Epidermal melanocyte (primary cell): ENCODE measurements at regions not wholly inside any gene's neighbourhood (a gene's known extent, or its start where the extent isn't known, plus 50 kb on each side); places are given as distances from the start of the nearest gene placed in this dataset.

Source experiments
- DNase-seq: peaks from one replicate; pipeline ENCODE4 v3.0.0; 2011; ENCODE audit warnings: low spot score; ENCODE audit not compliant: insufficient read length

DNA sequence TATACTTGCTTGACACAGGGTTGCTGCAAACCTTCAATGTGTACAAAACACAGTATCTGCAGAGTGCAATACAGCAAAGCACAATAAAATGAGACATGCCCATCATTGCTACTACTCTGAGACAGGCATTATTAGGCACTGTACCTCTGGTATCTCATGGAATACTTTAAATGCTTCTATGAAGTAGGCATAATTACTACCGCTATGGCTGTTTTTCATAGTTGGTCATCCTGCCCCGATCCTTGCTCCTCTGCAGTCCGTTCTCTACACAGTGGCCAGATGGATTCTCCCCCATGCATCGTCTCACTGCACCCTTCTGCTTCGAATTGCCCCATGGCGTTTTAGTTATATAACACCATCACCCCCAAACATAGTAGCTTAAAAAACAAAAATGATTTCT, 83.0 kb upstream of the UBL3 start:
- no peak for DNase-seq

DNA sequence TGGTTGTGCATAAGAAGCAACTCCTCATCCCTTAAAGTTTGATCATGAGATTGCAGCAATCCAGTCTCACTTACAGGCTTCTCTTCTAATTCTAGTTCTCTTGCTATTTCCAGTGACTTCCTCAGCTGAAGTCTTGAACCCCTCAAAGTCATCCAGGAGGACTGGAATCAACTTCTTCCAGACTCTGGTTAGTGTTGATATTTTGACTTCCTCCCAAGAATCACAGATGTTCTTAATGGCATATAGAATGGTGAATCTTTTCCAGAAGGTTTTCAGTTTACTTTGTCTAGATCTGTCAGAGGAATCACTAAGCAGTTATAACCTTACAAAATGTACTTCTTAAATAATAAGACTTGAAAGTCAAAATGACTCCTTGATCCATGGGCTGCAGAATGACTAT, 81.3 kb upstream of the UBL3 start:
- DNase-seq, result no peak

DNA sequence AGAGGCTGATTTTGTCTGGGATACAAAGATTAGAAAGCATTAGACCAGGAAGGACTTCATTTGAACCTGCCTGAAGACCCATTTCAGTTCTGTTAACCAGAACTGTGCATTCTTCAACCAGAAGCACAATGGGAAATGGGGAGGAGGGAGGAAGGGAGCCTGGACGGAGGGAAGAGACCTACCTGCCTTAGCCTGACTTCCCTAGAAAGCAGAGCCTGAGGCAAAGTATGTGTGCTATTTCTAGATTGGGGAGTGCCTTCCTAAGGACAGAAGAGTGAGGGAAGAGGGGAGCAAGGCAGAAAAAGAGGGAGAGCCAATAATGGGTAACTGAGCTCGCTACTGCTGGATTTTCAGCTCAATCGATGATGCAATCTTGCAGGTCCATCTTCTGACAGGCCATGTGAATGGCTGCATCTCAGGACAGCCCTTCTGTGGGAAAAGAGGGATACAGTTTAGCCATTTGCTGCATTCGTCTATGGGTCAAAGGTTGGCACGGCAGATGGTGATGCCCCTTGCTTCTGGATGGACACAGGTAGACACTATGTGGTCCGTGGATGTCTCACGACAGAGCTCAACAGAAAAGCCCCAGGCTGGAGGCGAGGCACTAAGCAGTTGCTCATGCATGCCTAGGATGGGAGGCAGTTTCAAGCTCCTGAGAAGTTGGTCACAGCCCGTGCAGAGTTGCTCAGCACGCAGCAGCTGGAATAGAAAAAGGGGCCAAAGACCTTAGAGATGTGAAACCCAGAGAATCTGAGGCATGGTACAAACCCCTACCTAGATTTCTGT, 78.8 kb upstream of the UBL3 start:
- DNase-seq, result no peak

DNA sequence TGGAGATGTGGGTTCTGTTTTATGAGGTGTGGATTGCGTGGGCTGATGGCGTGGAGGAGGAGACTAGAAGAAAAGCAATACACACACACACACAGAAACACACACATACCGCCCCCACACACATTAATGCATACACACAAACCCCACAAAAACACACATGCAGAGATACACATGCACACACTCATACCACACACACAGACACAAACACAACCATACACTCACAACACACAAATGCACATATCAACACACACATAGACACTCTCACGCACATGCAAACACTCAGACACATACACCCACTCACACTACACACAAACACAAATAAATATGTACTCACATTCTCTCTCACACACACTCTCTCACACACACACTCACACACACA, 75.7 kb upstream of the UBL3 start:
- DNase-seq, result no peak

DNA sequence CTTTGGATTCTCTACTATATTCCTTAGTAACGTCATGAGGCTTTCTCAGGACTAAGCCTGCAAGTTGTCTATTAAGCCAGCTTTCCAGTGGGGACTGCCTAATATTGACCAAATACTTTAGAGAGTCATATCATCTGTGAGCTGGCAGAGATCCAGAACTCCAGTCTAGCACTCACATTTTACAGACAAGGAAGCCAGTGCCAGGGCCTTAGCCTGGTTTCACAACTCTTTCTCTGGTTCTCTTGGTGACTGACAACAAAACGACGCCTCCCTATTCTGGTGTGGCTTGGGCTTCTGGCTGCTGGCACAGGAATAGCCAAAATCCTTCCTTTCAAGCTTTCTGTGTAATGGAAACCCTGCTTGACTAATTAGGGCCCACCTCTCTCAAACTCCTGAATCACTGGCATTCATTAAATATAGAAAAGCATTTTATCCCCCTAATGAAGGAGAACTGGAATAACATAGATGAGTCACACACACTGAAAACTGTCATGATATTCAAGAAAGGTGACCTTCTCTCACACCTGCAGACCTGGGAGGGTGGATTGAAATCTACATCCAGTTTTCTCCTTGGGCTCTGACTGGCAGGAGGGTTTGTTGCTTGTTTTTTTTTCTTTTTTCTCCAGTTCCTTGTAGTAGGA, 75.2 kb upstream of the UBL3 start:
- peak; percentile 63 for DNase-seq

DNA sequence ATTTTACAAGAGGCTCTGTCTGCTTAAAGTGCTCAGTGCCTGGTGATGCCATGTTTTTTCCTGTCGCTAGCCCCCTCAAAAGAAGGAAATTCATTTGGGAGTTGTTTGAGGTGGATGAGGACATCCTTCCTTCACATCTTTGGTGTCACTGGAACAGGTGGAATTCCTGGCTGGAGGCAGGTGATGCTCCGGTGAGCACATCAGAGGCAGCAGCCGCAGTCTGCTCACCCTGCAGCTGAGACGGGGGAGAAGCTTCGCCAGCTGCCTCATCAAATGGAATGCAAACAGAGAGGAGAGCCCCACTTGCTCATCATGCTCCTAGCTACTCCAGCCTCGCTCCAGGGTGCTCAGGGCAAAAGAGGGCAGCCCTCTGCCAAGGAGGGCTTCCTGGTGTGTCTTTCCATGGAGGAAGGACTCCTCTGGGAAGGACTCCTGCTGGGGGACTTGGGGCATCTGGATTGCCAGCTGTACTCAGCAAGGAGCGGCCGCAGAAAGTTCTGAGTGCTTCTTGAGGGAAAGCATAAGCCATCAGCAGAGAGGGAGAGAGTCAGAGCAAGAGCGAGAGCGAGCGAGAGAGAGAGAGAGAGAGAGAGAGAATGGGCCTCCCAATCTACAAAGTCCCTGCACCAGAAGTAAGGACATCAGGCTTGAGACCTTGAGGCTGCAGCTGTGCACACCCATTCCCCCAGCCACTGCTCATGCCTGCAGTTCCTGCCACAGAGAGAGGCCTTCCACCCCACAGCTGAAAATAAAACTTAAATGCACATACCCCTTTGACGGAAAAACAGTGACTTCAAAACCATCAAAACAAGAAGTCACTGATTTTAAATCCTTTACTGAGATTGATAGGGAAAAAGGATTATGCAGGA, 74.3 kb upstream of the UBL3 start:
- DNase-seq, result no peak

DNA sequence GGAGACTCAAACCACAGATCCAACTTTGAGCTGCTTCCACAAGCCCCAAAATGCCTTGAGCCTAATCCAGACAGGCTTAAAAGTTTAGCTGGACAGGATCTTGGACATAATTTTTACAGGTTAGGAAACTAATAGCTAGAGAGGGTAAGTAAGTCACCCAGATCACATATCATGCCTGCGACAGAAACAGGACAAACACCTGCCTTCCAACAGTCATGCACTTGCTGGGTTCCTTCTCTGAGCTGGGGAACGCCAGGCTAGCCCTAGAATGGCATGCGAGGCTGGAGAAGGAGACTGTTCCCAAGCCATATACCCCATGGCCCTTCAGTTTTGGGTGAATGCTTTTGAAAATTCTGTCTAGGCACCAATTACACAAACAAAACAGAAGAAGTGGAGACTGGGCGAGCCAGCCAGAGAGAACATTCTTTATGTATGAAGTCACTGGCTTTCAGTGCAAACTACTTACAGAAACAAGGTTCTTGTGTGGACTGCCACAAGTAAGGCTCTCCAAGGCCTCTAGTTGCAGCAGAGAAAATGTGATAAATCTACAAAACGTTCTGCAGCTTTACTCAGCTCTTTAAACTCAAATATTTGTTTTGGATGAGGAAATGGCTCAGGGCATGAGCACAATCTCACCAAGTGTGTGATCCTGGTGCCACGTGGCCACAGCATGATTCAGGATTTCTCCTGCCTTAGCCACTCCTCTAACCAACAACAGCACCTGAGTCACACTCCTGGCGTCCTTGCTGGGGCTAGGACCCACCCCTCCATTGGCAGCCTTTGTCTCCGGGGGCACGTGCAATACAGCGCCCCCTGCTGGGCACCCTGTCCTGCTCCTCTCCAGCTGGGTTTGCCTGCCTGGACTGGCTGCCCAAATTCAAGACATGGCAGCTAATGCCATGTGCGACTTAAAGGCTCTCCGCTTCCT, 73.4 kb upstream of the UBL3 start:
- DNase-seq, result peak; percentile 59

DNA sequence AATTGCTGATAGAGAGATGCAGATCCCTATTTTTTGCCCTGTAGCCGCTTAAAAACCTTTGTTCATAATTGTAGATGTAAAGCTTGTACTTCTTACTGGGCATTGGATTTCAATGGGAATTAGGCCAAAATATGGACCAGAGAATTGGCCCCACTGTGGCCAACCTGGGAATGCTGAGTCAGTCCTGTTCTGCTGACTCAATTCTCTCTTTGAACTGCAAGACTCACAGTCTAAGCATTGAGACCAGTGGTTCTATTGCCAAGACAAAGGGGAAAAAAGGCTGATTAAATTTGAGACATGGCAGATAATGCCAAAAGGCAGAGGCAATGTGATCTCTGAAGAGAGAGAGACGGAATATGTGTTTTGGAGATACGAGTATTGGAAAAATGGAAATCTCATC, 72.5 kb upstream of the UBL3 start:
- no peak for DNase-seq

DNA sequence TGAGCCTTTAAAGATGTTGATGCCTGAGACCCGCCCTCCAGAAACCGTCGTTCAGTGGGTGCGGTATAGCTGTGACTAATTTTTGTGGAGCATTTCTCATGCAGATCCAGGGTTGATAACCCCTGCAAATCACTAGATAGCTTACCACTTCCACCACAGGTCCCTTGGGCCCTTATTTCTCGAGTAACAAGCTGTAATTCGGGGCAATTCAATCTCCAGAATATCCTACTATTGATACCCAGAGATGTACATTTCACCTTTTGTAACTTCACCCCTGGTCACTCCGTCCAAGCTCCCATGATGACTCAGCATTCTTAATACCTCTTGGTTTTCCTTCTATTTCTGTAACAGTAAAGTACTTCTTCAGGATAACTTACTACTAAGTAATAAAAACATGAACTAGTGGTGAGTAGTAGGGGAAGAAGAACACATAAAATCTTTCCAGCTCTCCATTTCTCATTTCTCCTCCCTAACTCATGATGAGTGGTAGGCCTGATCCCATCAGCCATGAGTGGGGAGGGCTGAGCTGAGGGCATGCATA, 71.9 kb upstream of the UBL3 start:
- no peak for DNase-seq

DNA sequence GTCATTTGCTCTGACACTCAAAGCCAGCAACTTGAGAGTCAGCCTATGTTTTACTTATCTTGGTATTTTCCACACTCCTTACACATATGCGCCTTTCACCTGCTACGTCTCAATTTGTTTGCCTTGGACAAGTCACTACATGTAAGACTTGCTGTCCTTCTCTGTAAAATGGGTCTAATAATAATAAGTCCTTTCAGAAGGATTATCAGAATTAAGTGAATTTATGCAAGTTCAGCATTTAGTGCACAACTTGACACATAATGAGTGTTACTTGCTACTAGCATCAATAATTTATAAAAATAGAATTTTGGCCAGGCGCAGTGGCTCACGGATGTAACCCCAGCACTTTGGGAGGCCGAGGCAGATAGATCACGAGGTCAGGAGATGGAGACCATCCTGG, 71.1 kb upstream of the UBL3 start:
- no peak for DNase-seq

DNA sequence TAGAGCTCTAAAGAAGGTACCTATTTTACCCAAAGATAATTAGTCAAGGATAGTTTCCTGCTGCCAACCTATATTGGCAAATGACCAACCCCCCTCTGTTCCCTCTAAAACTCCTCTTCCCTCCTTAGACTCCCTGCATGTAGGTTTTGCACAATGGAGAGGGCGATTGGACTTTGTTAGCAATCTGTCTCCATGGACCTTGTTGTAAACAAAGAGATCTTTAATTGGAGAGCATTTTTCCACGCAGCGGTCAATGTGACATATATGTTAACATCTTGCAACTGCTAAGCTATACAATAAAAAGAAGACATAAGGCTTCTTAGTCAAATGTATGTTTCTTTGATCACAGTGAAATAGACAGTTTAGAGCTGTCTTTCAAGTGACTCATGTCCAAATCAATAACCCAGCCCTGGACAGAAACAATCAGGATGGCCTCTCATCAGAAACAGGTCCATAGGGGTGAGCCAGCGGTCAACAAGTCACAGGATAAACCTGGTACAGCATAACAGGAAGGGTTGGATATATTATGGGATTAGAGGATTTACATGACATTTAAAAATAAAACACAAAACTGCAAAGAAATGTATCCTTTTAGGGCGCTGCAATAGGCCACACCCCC, 69.7 kb upstream of the UBL3 start:
- DNase-seq, result no peak

DNA sequence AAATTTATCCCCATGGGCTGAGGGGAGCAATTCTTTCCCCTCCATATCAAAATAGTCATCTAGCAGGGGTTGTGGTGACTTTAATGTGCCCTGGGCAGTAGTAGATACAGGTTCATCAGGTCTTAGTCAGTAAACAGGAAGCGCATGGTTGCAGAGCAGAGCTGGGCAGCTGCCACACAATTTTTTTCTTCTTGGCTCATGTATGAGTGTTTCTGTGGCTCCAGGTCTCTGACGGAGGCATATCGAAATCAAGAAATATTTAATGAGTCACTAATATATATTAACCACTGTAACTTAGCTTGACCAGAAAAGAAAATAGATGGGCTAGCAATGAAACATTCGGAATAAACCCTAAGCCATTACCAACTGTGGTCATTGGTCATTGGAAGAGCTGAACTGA, 68.4 kb upstream of the UBL3 start:
- no peak for DNase-seq

DNA sequence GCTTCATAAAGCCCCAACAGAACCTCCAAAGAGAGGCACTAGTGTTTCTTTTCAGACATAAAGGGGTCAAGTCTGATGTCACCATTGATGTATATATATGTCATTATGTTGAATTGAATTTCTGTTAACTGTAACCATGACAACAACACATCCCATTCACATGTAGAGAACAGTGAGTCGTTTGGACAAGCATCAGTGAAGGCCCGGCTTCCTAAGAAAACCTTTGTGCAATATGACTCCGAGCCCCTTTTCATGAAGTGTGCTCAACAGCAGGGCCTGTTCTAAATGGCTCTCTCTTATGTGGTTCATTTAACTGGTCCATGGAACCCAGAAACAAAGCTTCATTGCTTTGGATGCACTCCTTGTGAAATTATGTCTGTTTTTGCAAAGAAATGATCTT, 67.2 kb upstream of the UBL3 start:
- no peak for DNase-seq

DNA sequence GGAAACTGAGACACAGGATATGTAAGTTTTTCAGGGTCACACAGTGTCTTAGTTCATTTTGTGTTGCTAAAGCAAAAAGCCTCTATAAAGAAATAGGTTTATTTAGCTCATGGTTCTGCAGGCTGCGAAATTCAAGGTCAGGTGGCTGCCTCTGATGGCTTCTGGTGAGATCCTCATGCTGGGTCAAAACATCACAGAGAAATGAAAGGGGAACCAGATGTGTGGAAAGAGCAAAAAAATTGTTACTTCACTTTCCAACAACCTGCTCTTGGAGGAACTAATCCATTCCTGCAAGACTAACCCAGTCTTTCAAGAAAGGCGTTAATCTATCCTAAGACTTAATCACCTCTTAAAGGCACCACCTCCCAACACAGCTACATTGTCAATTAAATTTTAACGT, 64.2 kb upstream of the UBL3 start:
- DNase-seq, result no peak

DNA sequence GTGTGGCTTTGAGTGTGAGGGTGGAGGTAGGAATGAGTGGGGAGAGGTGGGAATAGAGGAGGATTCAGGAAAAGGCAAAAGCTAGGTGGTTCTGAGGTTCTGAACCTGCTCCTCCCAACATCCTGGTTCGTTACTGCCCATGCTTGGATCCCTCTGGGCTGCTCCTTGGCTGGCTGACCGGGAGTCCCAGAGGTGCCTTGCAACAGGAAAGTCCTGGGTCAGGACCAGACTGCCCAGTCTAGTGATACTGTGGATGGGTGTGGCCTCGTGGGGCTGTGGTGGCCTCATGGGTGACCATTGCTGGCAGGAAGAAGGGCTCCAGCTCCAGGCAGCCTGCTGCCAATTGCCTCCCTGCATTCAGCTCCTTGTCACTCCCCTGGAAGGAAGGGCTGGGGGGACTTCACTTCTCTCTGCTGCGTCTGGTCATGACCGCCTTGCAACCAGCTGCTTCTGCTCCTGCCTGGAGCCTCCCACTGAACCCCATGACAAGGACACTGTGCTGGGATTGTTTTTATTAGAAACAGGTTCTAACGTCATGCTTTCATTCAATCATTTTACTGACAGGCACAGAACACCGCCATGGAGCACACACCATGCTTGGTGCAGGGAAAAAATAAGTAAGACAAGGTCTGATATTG, 61.5 kb upstream of the UBL3 start:
- no peak for DNase-seq

DNA sequence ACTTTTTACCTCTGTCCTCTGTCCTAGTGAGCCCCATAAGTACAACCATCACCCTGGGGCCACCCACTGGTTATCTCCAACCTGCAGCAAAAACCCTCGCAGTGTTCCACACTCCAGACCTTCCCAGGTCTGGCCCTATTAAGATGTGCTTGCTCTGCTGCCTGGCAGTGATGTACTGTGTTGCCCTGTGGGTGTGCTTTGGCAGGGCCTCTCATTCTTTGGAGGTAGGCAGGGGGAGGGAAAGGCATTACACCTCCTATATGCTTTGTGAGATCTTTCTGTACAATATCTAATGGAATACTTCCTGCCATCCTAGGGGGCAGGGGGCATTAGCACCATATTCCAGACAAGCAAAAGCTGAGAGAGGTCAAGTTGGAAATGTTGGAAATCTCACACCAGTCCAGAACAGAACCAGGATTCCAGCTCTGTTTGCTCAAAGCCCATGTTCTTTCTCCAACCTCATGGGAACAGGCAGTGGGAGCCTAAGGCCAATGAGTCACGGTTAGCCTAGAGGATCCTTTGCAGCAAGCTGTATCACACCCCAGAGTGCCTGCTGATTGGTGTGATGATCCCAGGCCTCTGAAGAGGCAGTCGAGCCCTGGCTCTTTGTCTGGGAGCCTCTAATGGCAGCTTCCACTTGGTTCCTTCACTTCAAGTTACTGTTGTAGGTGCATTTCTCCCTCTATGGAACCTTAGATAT, 59.7 kb upstream of the UBL3 start:
- no peak for DNase-seq

DNA sequence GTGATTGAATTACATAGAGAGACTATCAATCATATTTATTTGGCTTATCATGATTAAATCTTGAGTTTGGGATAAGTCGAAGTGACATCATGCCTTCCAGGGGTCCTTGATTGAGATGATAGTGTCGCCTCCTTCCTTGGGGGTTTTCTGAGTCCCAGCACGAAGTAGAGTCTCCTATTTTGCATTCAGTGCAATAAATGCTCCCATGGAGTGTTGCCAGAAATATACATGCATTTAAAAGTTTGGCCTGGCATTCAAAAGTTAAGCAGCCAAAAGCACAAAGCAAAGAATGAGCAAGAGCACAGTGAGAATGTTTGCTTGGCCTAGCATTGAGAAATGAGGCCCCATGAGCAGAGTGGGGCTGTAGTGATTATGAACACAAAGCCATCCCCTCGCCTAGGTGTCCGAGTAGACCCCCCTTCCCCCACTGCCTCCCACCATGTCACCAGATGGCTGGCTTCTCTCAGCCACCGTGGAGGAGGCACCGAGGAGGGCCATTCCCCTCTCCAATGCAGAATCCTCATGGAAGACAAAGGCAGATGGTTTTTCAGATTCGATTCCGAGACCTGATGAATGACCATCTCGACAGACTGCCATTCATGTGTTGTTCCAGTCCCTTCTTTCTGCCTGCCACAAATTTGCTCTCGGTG, 58.8 kb upstream of the UBL3 start:
- DNase-seq, result no peak

DNA sequence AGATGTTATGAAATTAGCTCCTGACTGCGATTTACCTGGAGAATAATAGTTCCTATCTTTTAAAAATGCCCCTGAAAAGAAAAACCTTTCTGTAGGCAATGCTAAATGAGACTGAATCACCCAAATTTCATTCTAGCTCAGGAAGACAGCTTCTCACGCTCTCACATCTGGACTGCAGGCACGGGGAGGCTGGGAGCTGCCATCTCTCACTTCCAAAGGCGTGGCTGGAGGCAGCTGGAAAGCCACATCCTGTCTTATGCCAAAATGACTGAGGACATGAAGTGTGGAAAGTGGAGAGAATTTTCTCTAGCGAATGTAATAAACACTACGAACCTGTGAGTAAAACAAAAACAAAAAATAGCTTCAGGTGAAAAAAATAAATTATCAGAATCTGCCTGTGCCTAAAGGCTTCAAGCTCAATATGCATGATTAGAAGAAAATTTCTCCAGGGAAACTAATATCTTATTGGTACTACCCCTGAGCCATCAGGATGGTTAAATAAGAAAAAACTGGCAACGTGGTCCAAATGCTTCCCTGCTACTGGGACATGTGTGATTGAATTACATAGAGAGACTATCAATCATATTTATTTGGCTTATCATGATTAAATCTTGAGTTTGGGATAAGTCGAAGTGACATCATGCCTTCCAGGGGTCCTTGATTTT, 58.1 kb upstream of the UBL3 start:
- no peak for DNase-seq
